GM10248 (cell line): ENCODE measurements at regions not wholly inside any gene's neighbourhood (a gene's known extent, or its start where the extent isn't known, plus 50 kb on each side); places are given as distances from the start of the nearest gene placed in this dataset.

Experiments used
- CTCF ChIA-PET: fragments of 300-600 bp; sonication (Branson Sonifier 250); formaldehyde crosslinking; extraction: SDS; loops from one replicate; lab custom pipeline; 2021; ENCODE audit warnings: antibody characterized with exemption; lab: Yijun Ruan, JAX
- POLR2A ChIA-PET: fragments of 350-650 bp; sonication (Branson Sonifier 250); formaldehyde crosslinking; extraction: SDS; loops from one replicate; lab custom pipeline; 2020; ENCODE audit warnings: antibody characterized with exemption; lab: Yijun Ruan, JAX
- DNase-seq: peaks from one replicate; pipeline ENCODE4 v3.0.0; 2012; ENCODE audit errors: extremely low spot score
- CTCF ChIP-seq: IDR thresholded peaks from 2 replicates; pipeline ENCODE4 v1.5.1; 2012; ENCODE audit warnings: mild to moderate bottlenecking, low read depth; ENCODE audit errors: extremely low read depth, missing control alignments, control extremely low read depth

GRCh38 chr14:62557416-62557815 lies 487.8 kb downstream of the KCNH5 start:
- TF ChIP-seq CTCF: no peak
- POLR2A ChIA-PET: no interaction called here
- DNase-seq: no peak
- CTCF ChIA-PET: no interaction called here

GRCh38 chr14:62558451-62558850 lies 486.8 kb downstream of the KCNH5 start:
- ChIA-PET POLR2A (no interaction called here), CTCF (no interaction called here)
- no peak for DNase-seq
- TF ChIP-seq CTCF: no peak

- TF ChIP-seq CTCF: no peak
- POLR2A ChIA-PET: no interaction called here
- CTCF ChIA-PET: interaction anchor here (0.6 kb wide), 1 partner anchor 11 kb away, joined by 3 read pairs; no protein-coding TSS in a partner anchor
- no peak for DNase-seq
These were observed 460.0 kb downstream of the KCNH5 start for GRCh38 chr14:62585247-62585646.

GRCh38 chr14:62592877-62593276 lies 452.4 kb downstream of the KCNH5 start:
- ChIA-PET CTCF (no interaction called here), POLR2A (no interaction called here)
- no peak for TF ChIP-seq CTCF
- DNase-seq: no peak

- POLR2A ChIA-PET: no interaction called here
- TF ChIP-seq CTCF: no peak
- DNase-seq: no peak
- CTCF ChIA-PET: no interaction called here
These were observed 448.1 kb downstream of the KCNH5 start for GRCh38 chr14:62597143-62597542.

- ChIA-PET CTCF (no interaction called here), POLR2A (no interaction called here)
- DNase-seq: no peak
- TF ChIP-seq CTCF: no peak
These were observed 445.5 kb downstream of the KCNH5 start for GRCh38 chr14:62599616-62600385.
